Lower lobe of right lung (tissue), 2 donors: ENCODE measurements at regions not wholly inside any gene's neighbourhood (a gene's known extent, or its start where the extent isn't known, plus 50 kb on each side); places are given as distances from the start of the nearest gene placed in this dataset.

Experiments used
- ATAC-seq, 2 donors: fragments of 200-7000 bp; cut with Tn5 transposase; one replicate each; pipeline ENCODE4 v1.9.1; 2020 to 2022; ENCODE audit warnings: mild to moderate bottlenecking in 2 of 2, moderate library complexity in 2 of 2
- DNase-seq: peaks from one replicate; pipeline ENCODE4 v3.0.0-alpha.2; 2020
- H3K27ac ChIP-seq: fragments of 200-600 bp; one replicate; pipeline ENCODE4 v1.8.0; 2022
- H3K27me3 ChIP-seq: fragments of 200-600 bp; one replicate; pipeline ENCODE4 v1.8.0; 2022; ENCODE audit warnings: low read depth
- H3K36me3 ChIP-seq: fragments of 200-600 bp; one replicate; pipeline ENCODE4 v1.8.0; 2022; ENCODE audit warnings: mild to moderate bottlenecking
- H3K4me1 ChIP-seq: fragments of 200-600 bp; one replicate; pipeline ENCODE4 v1.8.0; 2022
- H3K4me3 ChIP-seq: fragments of 200-600 bp; one replicate; pipeline ENCODE4 v1.8.0; 2022; ENCODE audit warnings: mild to moderate bottlenecking
- H3K9me3 ChIP-seq: fragments of 200-600 bp; one replicate; pipeline ENCODE4 v1.8.0; 2022
- CTCF ChIP-seq: fragments of 200-600 bp; IDR thresholded peaks from one replicate; pipeline ENCODE4 v1.8.0; 2022; ENCODE audit warnings: antibody characterized with exemption, mild to moderate bottlenecking
- intact Hi-C: fragments of 100-400 bp; cut with DNase I; formaldehyde crosslinking; loops from one replicate; pipeline ENCODE4 v1.11.0; 2022
- donor health status: DM: no; HTN: yes; CAD: no; lungs with severe emphysema.

- intact Hi-C loops = no loop called here
- no peak overlapping the region for H3K27ac ChIP-seq
Measured at GRCh38 chr6:169932491-169932890, 181.1 kb downstream of the ERMARD start.

DNA sequence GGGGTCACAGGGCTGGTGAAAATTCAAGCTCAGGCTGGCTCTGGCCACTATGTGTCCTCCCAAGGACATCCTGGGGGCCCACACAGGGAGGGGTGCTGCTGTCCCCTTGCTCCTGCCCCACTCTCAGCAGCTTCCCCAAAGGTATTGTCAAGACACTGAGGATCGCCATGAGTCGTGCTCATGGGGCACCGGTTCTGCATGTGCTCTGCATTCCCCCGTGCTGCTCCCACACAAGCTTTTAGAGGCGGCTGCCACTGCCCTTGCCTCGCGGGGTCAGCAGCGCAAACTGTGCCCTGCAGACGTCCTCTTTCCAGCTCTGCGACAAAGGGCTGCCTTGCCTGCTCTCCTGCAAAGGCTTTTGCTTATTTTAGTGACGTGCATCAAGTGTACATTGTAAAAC is 179.8 kb downstream of the ERMARD start:
- Histone ChIP-seq H3K4me3 (no peak overlapping the region), H3K9me3 (no peaks in the 10 kb centered on the region), H3K36me3 (no peaks in the 10 kb centered on the region), H3K27me3 (peaks cover 3% of the 10 kb centered on the region), H3K27ac (no peak overlapping the region), H3K4me1 (peaks cover 7% of the 10 kb centered on the region)
- ATAC-seq (no peak), DNase-seq (no peak)
- no peak for TF ChIP-seq CTCF
- intact Hi-C loops = no loop called here

More at GRCh38 chr6:169932491-169932890, 181.1 kb downstream of the ERMARD start:
- no peak for TF ChIP-seq CTCF
- ATAC-seq (no peak), DNase-seq (no peak)
- Histone ChIP-seq H3K4me3 (no peak overlapping the region), H3K4me1 (peaks cover 7% of the 10 kb centered on the region), H3K36me3 (no peaks in the 10 kb centered on the region), H3K9me3 (no peaks in the 10 kb centered on the region), H3K27me3 (peaks cover 4% of the 10 kb centered on the region)

DNA sequence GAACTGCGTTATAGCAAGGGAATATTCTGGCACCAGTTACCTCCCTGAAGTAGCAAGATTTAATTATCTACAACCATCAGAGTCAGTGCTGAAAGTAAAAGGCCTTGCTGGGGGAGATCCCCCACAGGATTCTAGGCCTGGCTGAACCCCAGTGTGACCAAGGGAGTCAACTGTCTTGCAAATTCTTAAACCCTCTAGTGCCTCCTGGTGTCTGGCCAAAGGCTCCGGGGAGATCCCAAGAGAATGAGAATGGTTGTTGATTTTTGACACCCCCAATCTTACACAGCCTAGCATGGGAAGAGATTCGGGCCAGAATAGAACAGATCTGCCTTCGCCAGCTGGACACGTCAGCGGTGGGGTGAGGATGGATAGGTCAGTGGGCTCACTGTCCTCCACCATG is 179.4 kb downstream of the ERMARD start:
- Histone ChIP-seq H3K27me3 (no peaks in the 10 kb centered on the region), H3K4me1 (peaks cover 7% of the 10 kb centered on the region), H3K36me3 (no peaks in the 10 kb centered on the region), H3K27ac (no peak overlapping the region), H3K9me3 (no peaks in the 10 kb centered on the region), H3K4me3 (no peak overlapping the region)
- no peak for TF ChIP-seq CTCF
- ATAC-seq = no peak
- intact Hi-C loops = no loop called here
- DNase-seq = no peak

GRCh38 chr6:169927711-169928110 is 176.3 kb downstream of the ERMARD start:
- H3K36me3 ChIP-seq = no peaks in the 10 kb centered on the region
- intact Hi-C loops = no loop called here
- no peaks in the 10 kb centered on the region for H3K9me3 ChIP-seq
- no peaks in the 10 kb centered on the region for H3K27me3 ChIP-seq
- ATAC-seq = no peak
- H3K4me3 ChIP-seq = no peak overlapping the region
- no peak overlapping the region for H3K27ac ChIP-seq
- peaks cover 2% of the 10 kb centered on the region for H3K4me1 ChIP-seq
- no peak for TF ChIP-seq CTCF
- DNase-seq = no peak

GRCh38 chr6:169926617-169927417 is 175.4 kb downstream of the ERMARD start:
- no peak for ATAC-seq

More at GRCh38 chr6:169926617-169927417, 175.4 kb downstream of the ERMARD start:
- intact Hi-C loops = no loop called here
- Histone ChIP-seq H3K9me3 (no peaks in the 10 kb centered on the region), H3K27ac (no peak overlapping the region), H3K36me3 (no peaks in the 10 kb centered on the region), H3K4me1 (peaks cover 9% of the 10 kb centered on the region), H3K4me3 (no peak overlapping the region), H3K27me3 (no peaks in the 10 kb centered on the region)
- TF ChIP-seq CTCF = no peak
- DNase-seq = no peak
